Right forelimb (tissue), 1 donor: ENCODE measurements at regions not wholly inside any gene's neighbourhood (a gene's known extent, or its start where the extent isn't known, plus 50 kb on each side); places are given as distances from the start of the nearest gene placed in this dataset.

Source experiments
- DNase-seq: peaks from one replicate; pipeline ENCODE4 v3.0.0-alpha.2; 2018

DNA sequence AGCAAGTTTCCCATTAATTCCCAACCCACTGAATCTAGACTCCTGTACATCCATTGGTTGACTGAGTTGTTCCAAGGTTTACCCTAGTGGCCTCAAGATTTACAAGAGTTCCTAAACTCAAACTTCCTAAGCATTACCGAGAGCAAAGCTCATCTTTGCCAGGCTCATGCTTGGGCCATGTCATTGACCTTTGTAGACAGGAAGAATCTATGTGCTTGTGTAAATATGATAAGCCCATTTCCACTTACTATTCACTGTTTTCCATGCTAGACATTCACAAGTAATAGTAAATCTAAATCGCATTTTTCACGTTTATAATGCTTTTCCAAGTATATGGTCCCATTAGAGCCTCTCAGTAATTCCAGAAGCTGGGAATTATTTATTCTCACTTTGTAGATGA, 534.5 kb upstream of the CLINT1 start:
- no peak for DNase-seq

DNA sequence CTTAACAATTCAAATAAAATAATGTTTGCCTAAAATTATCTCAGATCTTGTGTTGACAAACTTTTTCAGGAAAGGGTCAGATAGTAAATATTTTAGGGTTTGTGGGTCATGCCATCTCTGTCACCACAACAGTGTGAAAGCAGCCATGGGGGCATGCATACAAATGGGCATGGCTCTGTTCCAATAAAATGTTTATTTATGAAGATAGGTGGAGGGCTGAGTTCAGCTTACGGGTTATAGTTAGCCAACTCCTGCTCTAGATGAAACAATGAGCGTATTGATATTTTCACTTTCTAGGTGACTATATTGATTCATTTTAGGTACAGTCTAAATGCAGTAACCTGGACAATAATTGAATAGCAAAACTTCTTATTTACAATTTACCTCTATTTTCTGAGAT, 533.8 kb upstream of the CLINT1 start:
- DNase-seq, result no peak

DNA sequence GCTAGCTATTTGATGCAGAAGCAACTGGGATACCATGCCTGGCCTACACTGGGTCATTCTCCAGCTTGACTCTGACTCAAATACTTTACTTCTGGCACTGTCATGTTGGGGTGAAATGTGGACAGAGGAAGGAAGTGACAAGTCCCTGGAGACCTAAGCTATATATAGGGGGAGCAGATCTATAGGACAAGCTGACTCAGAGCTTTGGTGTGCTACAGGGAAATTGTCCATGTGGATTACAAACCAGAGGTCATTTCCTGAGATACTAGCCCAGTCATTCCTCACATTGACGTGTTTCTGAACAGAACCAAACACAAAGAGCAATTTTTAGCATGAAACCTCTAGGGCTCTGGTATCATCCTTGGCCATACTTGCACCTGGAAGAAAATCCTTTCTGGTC, 531.6 kb upstream of the CLINT1 start:
- DNase-seq, result no peak

DNA sequence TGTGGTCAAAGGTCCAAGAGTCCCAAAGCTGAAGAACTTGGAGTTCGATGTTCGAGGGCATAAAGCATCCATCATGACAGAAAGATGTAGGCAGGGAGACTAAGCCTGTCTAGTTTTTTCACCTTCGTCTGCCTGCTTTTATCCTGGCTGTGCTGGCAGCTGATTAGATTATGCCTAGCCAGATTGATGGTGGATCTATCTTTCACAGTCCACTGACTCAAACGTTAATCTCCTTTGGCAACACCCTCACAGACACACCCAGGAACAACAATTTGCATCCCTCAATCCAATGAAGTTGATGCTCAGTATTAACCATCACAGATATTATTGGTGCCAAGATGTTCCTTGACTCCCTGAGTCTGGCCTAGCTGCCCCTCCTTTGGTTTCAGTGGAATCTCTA, 530.8 kb upstream of the CLINT1 start:
- no peak for DNase-seq

DNA sequence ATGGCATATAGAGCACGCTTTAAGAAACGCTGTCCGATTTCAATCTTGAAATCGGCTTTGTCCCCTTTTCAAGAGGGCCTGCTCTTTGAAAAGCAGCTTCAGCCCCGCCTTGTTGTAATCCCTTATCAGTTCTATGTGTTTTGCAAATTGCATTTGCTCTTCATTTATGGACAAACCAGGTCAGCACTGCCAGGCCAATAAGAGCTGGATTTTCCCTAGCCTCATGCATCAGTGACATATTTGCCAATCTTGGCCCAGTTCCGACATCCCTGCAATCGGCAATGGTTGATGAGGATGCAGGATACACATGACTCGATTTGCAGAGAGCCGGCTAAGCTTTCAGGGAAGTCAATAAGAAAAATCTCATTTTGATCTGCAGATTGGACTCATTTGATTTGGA, 529.1 kb upstream of the CLINT1 start:
- DNase-seq, result no peak

DNA sequence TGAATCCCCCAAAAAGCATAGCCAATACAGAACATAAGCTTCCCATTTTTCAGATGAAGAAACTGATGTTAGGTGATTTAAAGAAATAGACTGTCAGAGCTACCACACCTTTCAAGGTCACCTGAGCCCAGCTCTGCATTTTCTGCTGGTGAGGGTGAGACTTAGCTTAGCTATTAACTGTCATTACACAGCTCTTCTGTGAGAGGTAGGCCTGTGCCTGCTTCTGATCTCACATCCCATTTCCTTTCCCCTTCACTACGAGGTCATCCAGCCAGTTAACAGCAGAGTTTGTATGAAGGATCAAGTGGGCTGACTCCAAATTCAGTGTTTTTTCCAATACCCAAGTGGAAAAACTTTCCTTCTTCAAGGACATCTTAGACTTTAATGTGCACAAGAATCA, 528.6 kb upstream of the CLINT1 start:
- DNase-seq, result no peak

DNA sequence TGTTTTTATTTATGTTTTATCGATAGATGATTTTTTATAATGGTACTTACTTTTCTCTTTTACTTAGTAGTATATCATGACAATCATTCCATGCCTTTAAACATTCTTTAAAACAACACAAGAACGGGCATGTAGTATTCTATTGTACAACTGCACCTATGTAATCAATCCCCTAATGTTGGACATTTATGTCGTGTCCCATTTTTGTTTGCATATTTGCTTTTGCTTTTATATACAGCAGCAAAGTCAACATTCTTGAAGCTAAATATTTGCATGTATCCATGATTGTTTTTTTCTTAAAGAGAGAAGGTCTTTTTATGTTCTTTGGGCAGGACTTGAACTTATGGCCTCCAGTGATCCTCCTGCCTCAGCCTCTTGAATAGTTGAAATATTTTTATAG, 527.0 kb upstream of the CLINT1 start:
- DNase-seq, result no peak

DNA sequence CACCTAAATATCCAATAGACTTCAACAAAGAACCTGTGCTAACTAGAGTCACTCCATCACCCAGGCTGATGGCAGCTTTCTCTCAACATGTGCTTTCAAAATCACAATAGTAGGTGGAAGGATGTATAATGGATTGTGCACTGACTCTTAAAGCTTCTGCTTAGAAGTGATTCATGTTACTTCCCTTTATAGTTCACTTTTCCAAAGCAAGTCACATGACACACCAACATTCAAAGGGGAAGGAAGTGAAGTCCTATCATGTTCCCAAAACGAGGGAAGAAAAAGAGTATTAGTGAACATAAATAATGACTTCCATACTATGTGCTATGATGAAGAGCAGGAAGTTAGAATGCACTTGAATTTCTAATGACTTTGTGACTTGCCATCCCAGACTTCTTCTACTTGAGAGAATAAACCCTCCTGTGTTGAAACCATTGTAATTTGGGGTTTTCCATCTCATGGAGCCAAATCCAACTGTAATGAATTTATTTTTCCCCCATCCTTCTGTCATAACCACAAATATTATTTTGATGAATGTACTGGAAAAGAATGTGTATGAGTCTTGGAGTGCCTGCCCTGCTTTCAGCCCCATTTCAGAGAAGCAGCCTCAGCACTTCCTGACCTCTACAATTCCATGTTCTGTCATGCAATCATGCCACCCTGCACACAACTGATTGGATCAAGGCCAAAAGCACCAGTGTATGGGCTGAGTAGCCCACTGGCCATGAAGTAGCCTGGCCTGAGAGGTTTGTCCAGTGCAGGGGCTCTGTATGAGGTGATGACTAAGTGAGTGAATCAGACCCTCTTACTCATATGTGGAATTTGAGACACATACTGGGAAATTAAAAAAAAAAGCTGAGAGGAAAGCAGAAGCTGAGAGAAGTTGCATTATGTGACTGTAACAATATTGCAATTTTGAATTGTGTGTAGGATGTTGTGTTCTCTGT, 525.9 kb upstream of the CLINT1 start:
- DNase-seq, result no peak

DNA sequence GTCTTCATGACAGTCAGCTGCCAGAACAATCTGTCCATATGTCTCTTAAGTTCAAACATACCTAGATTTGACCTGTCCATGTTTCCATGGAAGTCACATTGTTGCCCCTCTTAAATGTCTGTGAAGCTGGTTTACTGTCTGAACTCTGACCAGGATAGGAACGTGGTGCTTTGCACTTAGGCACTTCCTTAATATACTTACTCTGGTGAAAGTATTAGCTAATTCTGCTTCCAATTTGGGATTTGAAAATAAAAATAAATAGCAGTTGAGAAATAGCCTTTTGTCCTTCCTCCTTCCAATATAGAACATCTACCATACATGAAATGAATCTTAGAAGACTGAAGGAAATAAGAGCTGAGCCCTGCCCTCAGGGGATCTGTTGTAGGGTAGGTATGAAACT, 524.5 kb upstream of the CLINT1 start:
- no peak for DNase-seq

DNA sequence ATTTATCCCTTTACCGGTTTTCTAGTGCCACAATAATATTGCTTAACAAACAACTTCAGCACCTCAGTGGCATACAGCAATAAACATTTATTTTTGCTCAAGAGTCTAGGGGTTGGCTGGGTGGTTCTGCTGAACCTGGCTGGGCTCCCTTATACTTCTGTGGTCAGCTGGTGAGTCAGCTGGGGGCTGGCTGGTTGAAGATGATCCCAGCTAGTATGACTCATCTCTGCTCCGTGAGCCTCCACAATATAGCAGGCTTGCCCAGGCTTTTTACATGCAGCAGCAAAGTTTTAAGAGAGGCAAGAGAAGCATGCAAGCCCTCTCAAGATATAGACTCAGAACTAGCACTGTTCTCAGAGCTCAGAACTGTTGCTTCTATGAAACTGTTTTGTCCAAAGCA, 523.5 kb upstream of the CLINT1 start:
- peak; percentile 70 for DNase-seq

DNA sequence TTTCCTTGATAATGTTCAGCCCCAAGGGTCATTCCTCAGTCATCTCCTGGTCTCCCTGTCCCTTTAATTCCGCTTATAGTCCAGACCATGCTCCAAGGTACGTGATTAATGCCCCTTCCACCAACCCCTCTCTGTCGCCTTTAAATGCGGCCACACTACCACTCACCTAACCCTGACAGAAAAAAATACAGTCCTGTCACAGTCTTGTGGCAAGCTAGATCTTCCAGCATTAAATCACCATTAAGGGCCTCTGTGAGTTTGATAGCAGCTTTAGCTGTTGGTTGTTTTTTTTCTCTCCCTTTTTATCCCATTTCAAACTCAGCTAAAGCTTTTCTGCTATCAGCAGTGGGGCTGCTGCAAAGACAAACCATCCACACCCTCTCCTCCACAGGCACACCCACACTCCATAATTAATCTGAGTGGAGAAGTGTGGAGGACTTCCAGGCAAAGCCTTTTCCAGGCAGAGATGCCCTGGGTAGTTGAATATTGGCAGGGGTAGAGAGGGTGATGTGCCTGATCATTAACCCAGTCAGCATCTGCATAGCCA, 522.7 kb upstream of the CLINT1 start:
- DNase-seq, result no peak

DNA sequence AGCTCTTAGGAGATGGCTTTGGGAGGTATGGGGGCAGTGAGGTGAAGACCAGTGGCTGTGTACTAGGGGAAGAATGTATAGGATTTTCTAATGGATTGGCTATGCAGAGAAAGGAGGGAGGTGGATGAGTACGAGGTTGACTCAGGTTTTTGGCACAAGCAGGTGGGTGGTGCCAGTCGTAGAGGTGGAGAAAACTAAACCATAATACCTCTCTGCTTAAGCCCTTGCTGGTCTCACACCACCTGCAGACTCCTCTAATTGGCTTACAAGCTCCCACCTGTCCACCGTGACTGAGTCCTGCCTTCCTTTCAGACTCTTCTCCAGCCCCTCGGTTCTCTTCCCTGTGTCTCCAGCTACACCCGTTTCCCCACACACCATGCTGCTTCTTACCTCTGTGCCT, 521.7 kb upstream of the CLINT1 start:
- DNase-seq, result no peak

DNA sequence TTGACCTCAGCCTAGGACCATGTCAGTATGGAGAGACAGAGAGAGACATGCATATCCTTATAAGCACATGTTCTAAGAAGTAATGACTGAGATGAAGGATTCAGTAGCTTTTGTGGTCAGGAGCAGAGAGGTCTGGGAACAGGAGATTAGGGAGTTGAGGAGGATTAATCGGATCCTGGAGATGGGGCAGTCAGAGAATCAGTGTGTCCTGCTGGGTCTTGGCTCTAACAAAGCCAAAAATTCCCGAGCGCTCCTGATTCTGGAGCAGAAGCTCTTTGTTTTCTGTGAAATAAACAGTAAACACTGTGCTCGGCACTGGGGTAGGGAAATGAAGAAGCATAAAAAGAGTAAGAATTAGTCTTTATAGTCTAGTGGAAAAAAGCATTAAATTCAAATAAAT, 520.0 kb upstream of the CLINT1 start:
- no peak for DNase-seq

DNA sequence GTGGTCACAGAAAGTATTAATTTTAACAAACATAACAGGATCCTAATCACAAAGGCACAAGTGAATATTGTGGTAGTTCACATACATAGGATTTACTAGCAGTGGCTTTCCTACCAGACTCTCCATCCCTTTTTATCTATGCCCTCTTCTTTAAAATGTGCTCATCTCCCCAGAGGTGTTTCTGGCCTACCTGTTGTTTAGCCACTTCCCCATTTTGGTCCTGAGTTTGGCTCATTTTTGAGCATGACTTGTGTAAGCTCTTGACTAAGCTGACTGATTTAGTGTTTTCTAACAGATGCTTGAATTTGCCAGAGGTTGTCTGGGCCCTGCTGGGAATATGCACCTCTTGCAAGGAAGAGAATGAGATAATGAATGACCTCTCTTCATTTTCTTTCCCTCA, 517.7 kb upstream of the CLINT1 start:
- no peak for DNase-seq

DNA sequence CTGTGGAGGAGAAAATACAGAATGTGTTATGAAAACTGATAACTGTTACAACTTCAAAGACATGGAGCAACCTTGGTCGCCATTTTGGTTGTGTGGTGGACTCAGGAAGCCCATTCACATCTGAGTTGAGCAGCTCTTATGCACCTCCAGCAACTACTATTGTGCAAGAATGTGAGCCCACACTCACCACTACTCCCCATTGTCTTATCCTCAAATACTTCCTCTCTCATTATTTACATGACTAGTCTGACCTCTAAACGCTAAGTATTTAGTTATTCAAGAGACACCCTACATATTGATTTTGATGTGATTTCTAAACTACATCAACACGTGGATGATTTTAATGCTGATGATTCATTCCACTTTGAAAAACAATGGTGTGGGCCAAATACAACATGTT, 516.6 kb upstream of the CLINT1 start:
- DNase-seq, result no peak

DNA sequence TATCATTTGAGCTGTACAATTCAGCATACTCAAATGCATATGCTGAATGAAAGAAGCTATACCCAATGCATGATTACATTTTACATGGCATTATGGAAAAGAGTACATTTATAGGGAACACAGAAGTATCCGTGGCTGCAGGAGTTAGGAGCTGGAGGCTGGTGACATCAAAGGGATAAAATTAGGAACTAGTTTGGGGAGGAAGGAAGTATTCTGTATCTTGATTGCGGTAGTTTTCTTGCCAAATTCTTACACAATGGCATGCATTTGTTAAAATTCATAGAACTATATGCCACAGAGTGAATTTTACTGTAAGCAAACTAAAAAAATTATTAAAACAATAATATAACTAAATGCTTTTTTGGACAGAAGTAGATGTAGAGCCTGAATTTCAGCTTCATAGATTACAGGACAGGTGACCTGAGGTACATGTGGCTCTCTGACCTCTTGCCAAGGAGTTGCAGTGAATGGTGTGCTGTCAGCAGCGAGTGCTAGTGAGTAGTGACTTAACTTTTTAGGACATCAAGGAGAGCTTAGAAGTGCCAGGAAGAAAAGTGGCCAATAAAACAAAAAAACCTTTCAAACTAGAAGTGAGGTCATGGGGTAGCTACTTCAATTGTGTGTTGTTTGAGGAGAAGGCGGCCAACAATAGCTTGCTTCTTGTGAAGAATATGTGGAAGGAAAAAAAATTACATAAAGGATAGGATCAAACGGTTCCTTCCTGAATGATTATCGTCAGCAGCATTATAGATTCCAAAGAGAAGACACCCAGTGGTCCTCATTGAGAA, 514.9 kb upstream of the CLINT1 start:
- no peak for DNase-seq

DNA sequence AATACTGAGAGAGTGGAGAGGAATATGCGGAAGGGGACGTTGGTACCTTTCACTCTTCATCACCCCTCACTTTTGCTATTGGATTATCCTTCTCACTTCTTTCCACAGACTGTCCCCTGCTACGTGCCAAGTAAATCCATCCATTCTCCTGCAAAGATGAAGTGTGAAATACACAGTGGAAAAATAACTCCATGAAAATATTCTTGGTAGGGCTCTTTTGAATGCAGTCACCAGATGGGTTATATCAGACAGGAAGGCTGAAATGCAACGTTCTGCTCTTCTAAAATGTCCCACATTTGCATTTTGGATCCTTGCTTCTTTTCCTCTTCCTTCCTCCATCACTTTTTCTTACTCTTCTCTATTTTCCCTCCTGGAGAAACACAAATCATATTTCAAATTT, 510.3 kb upstream of the CLINT1 start:
- DNase-seq, result no peak

DNA sequence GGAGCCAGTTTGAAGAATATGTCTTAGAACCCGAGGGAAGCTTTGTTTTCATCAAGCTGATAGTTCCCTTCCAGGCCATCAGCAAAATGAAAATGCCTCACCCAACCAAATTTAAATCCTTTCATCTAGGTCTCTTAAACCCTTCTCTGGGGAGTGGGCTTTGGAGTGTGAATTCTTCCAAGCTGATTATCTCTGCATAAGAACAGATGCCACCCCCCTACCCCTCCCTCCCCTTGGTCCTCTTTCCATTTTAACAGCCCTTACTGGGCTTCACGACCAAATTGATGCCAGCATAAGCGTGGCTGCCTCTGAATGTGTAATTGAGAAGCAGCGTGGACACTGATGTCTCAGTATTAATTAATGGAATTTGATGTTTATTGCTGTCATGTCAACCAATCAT, 509.7 kb upstream of the CLINT1 start:
- no peak for DNase-seq

DNA sequence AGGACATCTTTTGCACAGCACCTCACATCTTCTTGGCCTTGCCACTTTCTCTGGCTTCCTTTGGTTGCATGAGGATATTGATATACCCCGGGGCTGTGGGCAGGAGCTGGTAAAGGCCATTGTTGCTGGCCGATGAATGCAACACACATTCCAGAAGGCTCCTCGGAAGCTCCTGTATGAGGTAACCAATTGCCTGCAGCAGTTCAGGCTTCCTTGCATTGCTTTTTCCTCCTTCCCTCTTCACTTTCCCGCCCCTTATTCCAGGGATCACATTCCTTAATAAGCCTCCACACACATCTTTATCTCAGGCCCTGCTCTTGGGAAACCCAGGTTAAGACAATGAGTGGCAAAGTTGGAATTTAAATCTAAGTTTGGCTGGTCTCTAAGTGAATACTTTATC, 505.4 kb upstream of the CLINT1 start:
- DNase-seq, result no peak

DNA sequence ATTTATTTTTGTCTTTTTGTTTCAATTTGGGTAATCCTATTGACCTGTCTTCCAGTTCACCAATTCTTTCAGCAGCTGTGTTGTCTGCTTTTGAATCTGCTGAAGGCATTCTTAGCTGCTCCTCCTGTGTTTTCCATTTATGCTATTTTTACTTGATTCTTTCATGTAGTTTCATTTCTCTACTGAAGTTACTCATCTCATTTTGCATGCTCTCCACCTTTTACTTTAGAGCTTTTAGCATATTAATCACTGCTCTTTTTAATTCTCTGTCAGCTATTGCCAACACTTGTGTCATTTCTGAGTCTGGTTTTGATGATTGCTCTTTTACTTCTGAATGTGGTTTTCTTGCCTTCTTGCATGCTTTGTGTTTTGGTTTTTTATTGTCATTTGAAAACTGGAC, 496.0 kb upstream of the CLINT1 start:
- DNase-seq, result no peak

DNA sequence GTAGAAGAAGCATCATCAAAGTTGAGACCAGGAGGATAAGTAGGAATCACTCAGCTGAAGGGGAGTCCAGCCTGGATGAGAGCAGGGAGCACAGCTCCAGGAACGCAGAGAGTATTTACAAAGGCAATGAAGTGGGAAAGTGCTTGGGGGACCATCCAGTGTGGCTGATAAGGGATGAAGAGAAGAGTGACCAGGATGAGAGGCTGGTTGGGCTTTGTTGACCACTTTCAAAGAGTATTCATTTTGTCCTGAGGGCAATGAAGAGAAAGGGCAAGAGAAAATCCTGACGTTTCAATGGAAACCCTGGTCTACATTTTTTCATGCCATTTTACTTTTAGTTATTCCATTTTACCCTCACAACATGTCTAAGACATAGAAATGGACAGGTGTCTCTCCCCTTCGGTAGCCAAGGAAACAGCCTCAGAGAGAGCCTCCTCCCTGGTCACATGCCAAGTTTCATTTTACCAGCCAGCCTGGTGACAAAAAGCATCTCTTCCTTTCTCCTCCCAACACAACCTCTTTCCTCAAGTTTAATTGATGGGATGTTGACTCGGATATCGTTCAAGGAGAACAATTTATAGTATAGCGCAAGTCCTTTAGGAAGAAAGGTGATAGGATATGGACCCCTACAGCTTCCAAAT, 492.7 kb upstream of the CLINT1 start:
- no peak for DNase-seq

DNA sequence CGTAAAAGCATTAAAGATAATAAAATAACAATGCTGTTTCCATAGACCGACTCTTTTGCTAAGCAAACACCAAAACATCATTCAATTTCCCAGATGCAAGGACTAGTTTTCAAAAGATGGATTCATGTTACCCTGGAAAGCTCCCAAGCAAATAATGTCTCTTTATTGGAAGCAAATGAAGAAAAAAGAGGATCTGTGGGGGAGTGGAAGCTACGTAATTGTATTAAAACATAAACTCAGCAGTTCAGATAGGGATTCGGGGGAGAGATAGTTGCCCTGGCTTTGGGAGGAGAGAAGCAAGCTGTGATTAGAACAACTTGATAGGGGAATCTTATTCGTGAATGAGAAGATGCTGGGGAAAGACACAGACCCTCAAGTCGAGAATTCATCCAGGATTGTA, 491.0 kb upstream of the CLINT1 start:
- DNase-seq, result no peak

DNA sequence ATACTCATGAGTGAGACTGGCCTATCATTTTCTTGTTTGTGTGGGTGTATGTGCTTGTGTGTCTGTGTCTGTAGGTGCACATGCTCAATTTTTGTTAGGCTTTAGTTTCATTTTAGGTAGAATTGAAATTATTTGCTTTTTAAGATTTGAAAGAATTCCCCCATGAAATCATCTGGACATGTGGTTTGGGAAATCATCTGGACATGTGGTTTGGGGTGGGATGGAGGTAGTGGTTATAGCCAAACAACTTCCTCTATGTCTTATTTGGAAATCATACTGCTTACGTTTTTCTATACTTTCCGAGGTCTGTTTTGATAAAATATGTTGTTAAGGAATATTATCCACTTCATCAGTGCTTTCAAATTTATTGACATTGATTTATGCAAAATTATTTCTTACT, 485.4 kb upstream of the CLINT1 start:
- no peak for DNase-seq

DNA sequence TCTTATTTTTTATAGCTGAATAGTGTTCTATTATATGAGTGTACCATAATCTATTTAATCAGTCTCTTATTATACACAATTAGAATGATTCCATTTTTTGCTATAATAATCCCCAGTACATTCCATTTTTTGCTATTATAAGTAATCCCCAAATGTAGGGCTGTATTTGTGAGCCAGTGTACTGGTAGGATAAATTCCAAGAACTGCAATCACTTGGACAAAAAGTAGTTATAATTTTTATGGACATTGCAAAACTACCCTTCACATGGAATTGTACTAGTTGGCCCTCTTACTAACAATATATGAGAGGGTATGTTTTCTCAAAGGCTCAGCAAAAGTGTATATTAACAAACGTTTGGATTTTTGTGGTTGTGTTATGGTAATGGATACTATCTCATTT, 481.7 kb upstream of the CLINT1 start:
- no peak for DNase-seq
